Epithelial cell of prostate (primary cell): ENCODE measurements at regions not wholly inside any gene's neighbourhood (a gene's known extent, or its start where the extent isn't known, plus 50 kb on each side); places are given as distances from the start of the nearest gene placed in this dataset.
A peak's percentile ranks its signal among the peaks of the same experiment; 100 is the strongest.

ENCODE experiments used
- DNase-seq: peaks from one replicate; pipeline ENCODE4 v3.0.0-alpha.2; 2011; ENCODE audit warnings: low read depth, low spot score
- H3K27ac ChIP-seq: fragments of 450-650 bp; 2 replicates; pipeline ENCODE4 v1.5.1; 2017; ENCODE audit warnings: mild to moderate bottlenecking

GRCh38 chr5:174420651-174421407 is 303.6 kb upstream of the MSX2 start:
- H3K27ac ChIP-seq, result no peak overlapping the region
- DNase-seq, result no peak

DNA sequence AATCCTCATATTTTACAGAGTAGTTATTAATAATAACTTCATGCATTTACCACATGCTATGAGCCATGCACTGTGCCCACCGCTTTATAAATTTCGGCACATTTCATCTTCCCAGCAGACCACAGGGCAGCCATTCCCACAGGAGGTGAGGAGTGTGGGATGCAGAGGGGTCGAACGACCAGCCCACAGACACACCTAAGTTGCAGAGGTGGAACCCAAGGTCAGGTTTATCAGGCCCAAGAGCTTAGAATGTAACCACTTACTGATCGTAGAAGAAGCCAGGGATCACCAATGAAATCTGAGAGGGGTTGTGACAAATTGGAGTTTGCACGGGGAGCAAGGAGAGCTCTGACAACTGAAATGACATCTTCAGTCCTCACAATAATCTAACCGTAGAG is 303.0 kb upstream of the MSX2 start:
- no peak overlapping the region for H3K27ac ChIP-seq
- DNase-seq, result no peak

DNA sequence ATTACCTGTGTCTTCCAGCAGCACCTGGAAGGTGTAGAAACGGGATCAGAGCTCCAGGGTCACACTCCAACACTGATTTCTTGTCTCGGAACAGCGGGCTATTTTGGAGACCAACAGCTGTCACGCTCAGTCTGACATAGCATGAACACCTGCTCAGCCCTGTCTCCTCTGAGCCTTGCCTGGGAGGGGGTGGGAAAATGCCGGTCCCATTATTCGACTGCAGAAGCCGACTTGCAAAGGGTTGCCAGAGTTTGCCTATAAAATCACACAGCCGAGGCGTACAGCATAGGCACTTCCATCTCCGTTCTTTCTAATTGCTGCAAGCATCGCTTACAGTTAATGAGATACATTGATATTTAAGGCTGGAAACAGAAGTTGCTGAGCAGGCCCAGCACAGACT is 300.8 kb upstream of the MSX2 start:
- H3K27ac ChIP-seq, result no peak overlapping the region

GRCh38 chr5:174424219-174425053 is 299.9 kb upstream of the MSX2 start:
- no peak for DNase-seq
- H3K27ac ChIP-seq, result no peak overlapping the region

More for the DNA sequence above, 300.8 kb upstream of the MSX2 start:
- DNase-seq, result no peak

DNA sequence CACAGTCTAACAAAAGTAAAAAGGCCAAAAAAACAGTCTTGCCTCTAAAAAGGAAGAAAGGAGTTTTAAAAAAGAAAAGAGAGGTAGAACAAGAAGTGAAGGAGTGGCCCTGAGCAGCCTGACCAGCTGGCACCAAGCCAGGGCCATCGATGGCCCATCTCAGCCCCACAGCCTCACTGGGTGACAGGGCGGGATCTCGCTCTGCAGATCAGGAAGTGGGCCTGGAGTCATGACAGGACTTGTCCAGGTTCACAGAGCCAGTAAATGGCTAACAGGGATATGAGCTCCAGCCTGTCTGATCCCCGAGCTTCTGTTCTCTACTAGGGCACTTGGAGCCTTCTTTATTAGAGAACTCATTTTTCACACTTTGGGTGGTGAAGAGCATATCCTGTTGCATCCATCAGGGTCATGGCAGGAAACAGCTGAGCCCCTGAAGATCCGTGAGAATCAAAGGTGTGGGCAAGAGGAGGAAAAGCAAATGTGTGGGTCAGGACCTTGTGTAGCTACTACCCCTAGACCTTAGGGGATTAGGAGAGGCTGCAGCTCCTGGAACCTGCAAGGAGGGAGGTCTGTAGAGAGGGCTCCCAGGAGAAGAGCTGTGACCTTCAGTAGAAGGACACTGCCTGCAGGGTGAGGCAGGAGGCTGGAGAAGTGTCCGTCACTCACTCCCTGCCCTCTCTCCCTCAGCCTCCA is 299.0 kb upstream of the MSX2 start:
- H3K27ac ChIP-seq, result peak overlapping the region; percentile 13
- DNase-seq, result peak; percentile 12

DNA sequence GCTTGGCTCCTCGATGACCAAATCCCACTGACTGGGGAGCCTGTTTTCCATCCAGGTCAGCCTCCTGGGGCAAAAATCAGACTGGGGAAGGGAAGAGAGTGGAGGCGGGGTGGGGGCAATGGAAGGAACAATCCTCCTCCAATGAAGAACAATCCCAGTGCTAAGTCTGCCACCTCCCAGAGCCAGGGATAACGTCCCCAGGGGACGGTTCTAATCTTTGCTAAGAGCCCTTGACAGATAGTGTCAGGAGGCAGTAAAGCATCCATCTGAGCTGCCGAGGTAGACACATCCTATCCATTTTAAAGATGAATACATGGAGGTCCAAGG is 298.5 kb upstream of the MSX2 start:
- DNase-seq, result no peak

GRCh38 chr5:174426388-174426787 is 298.0 kb upstream of the MSX2 start:
- no peak overlapping the region for H3K27ac ChIP-seq
- no peak for DNase-seq

More for the DNA sequence above, 298.5 kb upstream of the MSX2 start:
- no peak overlapping the region for H3K27ac ChIP-seq

DNA sequence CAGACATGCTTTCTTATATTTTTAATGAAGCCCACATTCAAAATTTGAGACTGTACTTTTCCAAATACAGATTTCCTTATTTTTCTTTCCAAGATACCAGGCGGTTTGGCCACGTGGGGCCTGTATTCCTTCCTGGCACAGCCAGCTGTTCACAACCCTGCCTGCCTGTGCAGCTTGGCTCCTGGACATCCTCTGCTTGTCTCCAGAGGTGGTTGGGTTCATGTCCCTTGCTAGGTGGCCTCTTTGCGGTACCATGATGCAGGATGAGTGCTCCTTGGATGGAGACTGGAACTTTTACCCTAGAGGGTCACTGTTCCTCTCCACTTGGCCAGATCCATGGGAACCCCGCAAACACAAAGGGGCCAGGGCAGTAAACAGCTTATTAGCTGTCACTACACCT is 297.5 kb upstream of the MSX2 start:
- no peak for DNase-seq
- no peak overlapping the region for H3K27ac ChIP-seq

- H3K27ac ChIP-seq, result no peak overlapping the region
- DNase-seq, result no peak
Observed at GRCh38 chr5:174427304-174427703, 297.1 kb upstream of the MSX2 start.

GRCh38 chr5:174428895-174429294 is 295.5 kb upstream of the MSX2 start:
- no peak overlapping the region for H3K27ac ChIP-seq
- no peak for DNase-seq

DNA sequence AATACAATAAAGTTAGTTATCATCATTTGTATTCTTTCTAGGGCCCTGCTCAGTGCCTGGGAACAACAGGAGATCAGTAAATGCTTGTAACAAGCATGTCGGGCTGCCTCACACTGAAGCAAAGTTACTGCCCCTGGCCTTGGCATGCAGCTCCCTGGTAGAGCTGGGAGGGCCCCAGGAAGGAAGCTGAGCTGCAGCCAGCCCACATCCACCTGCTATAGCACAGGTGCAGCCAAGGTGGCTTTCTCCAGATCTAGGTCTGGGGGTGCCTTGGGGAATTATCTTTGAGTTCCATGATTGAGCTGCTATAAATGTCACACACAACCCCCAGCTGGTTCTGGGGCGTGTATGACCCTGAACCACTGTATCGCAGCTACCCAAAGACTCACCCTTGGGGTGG is 293.4 kb upstream of the MSX2 start:
- no peak overlapping the region for H3K27ac ChIP-seq

GRCh38 chr5:174431504-174431903 is 292.9 kb upstream of the MSX2 start:
- DNase-seq, result no peak
- H3K27ac ChIP-seq, result no peak overlapping the region

More for the DNA sequence above, 293.4 kb upstream of the MSX2 start:
- no peak for DNase-seq

DNA sequence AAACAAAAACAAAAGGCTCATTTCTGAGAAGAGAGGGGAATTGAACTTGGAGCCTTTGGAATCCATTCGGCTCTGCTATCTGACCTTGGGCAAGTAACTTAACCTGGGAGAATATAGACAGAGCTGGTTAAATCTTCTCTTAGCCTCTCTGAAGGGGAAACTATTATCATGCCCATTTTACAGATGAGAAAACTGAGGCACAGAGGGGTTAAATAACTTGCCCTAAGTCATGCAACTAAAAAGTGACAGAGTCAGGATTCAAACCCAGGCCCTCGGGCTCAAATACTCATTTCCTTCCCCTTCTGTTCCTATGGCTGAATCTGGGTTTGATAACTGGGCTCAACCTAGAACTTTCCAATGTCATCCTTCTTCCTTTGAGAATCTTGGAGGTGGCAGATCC is 291.3 kb upstream of the MSX2 start:
- DNase-seq, result no peak

DNA sequence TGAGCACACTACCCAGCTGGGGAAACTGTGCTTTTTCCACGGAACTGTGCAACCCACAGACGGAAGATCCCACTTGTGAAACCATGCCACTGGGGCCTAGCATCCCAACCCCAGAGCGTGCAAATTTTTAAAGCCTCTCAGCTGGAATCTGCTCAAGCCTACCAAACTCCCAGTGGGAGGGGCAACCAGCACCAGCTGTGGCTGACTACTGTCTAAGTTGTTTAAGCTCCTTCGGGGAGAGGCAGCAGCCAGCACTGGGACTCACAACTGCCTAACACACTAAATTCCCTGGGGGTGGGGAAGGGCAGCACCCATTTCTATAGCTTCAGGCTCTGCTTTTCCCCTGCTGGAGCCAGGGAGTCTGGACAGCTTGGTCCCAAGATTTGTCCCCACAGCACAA is 287.6 kb upstream of the MSX2 start:
- DNase-seq, result no peak

More for the DNA sequence above, 291.3 kb upstream of the MSX2 start:
- H3K27ac ChIP-seq, result no peak overlapping the region

DNA sequence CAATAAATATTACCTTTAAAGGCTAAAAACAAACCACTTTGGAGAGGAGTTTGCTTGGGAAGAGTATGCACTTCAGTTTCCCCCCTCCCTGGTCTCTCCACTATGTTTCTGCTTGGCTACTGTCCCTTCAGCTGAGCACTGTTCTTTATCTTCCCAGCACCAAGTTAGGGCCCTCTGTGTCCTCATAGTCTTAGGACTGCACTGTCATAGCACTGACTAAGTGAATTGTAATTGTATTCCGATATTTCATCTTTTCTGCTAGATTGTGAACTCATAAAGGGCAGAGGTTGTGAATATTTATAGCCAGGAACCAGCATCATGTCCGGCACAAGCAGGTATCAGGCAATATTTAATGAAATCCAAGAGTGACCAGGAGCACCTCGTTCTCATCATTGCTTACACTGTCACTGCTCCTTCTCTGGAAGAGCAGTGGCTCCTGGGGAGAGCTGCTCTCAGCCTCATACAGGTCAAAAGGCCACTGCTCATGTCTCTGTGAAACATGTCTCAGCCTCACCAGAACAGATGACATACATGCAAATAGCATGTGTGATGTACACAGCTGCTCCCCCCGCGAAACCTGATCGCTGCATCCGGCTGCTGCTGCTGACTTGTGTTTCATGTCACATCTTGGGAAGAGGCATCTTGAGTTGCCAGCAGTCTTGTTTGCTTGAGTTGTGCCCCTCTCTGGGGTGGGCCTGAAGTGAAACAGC is 279.7 kb upstream of the MSX2 start:
- H3K27ac ChIP-seq, result no peak overlapping the region
- no peak for DNase-seq

More for the DNA sequence above, 287.6 kb upstream of the MSX2 start:
- no peak overlapping the region for H3K27ac ChIP-seq

DNA sequence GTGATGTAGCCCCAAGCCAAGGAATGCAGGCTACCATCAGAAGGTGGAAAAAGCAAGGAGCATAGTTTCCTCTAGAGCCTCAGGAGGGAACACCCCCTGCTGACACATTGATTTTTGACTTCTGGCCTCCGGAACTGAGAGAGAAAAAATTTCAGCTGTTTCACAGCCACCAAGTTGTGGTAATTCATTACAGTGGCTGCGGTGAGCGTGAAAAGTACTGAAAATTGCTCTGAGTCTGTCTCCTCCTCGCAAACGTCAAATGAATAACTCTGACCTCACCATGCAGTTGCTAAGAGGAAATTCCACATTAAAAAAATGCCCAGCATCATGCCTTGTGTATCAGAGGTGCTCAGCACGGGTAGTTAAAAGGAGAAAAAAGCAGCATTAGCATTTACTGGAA is 277.9 kb upstream of the MSX2 start:
- DNase-seq, result no peak
- no peak overlapping the region for H3K27ac ChIP-seq

DNA sequence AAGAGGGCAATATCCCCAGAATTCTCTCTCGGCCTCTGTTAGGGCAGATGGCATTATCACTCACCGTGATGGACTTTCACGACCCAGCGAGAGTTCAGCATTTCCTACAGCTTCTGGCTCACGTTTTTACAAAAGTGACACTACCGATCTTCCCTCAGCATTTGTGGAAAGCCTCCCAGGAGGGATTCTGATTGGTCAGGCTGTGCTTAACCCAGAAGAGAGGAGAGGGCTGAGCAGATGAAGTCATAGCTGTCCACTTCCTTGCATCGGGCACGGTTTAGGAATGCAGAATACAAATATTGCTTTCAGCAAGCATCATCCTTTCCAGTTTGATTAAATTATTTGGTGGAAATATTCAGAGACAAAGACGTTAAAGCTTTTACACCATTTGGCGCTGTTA is 277.4 kb upstream of the MSX2 start:
- no peak for DNase-seq
- no peak overlapping the region for H3K27ac ChIP-seq

- H3K27ac ChIP-seq, result no peak overlapping the region
- no peak for DNase-seq
Observed at GRCh38 chr5:174448041-174448440, 276.3 kb upstream of the MSX2 start.

DNA sequence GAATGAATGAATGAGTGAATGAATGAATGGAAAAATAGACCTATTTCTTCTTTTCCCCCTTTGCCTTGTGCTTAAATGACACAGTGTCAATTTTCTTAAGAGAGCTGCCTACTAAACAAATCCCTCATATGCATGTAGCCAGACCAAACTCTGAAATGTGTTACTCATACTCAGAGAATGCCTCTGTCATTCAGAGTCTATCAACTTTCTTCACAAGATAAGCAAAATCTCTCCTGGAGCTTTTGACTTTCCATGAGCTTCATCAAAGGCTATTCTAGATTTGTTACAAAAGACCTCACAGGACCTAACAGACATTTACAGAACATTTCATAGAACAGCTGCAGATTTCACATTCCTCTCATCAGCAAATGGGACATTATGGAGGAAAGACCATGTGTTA is 275.7 kb upstream of the MSX2 start:
- no peak for DNase-seq
- H3K27ac ChIP-seq, result no peak overlapping the region

DNA sequence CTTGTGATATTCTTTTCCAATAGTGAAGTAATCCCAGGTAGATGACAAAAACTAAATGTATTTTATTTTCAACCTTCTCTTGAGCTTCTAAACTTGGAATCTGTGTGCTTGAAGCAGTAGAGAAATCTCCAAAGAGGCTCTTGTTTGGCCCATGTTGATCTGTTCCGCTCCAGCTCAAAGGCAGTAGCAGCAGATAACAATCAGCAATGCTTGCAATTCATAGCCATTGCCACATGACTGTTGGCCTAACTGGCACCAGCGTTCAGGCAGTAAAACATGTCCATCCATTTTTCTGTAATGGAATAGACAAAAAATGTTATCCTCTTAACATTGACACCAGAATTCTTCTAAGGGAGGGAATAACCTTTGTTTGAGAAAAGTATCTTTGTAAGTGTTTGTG is 270.7 kb upstream of the MSX2 start:
- H3K27ac ChIP-seq, result no peak overlapping the region
- DNase-seq, result no peak
